ENCODE measurements at regions not wholly inside any gene's neighbourhood (a gene's known extent, or its start where the extent isn't known, plus 50 kb on each side); places are given as distances from the start of the nearest gene placed in this dataset.

GRCh38 chr15:94917068-94917467 lies 685.7 kb downstream of the MCTP2 start:
- no peak for DNase-seq (ENCODE audit: low read depth)

GRCh38 chr15:94921936-94922335 lies 690.6 kb downstream of the MCTP2 start:
- DNase-seq (ENCODE audit: low read depth), result no peak

- no peak for DNase-seq (ENCODE audit: low read depth)
These were observed 692.7 kb downstream of the MCTP2 start for GRCh38 chr15:94924057-94924456.

GRCh38 chr15:94924971-94925598 lies 693.7 kb downstream of the MCTP2 start:
- no peak for DNase-seq (ENCODE audit: low read depth)

- no peak for DNase-seq (ENCODE audit: low read depth)
These were observed 694.3 kb downstream of the MCTP2 start for GRCh38 chr15:94925680-94926079.

GRCh38 chr15:94927003-94927402 lies 695.6 kb downstream of the MCTP2 start:
- DNase-seq (ENCODE audit: low read depth), result no peak

- no peak for DNase-seq (ENCODE audit: low read depth)
These were observed 697.9 kb downstream of the MCTP2 start for GRCh38 chr15:94929282-94929681.

GRCh38 chr15:94930441-94930840 lies 699.1 kb downstream of the MCTP2 start:
- DNase-seq (ENCODE audit: low read depth), result no peak

GRCh38 chr15:94930960-94931359 lies 699.6 kb downstream of the MCTP2 start:
- DNase-seq (ENCODE audit: low read depth), result no peak

- no peak for DNase-seq (ENCODE audit: low read depth)
These were observed 703.1 kb downstream of the MCTP2 start for GRCh38 chr15:94934440-94934839.

- DNase-seq (ENCODE audit: low read depth), result no peak
These were observed 705.9 kb downstream of the MCTP2 start for GRCh38 chr15:94937242-94937641.

GRCh38 chr15:94943888-94944287 lies 712.5 kb downstream of the MCTP2 start:
- DNase-seq (ENCODE audit: low read depth), result no peak

- DNase-seq (ENCODE audit: low read depth), result no peak
These were observed 720.2 kb downstream of the MCTP2 start for GRCh38 chr15:94951538-94951937.

- no peak for DNase-seq (ENCODE audit: low read depth)
These were observed 732.6 kb downstream of the MCTP2 start for GRCh38 chr15:94963953-94964352.

GRCh38 chr15:94965593-94965992 lies 734.2 kb downstream of the MCTP2 start:
- no peak for DNase-seq (ENCODE audit: low read depth)

- no peak for DNase-seq (ENCODE audit: low read depth)
These were observed 736.8 kb downstream of the MCTP2 start for GRCh38 chr15:94968133-94968532.

- DNase-seq (ENCODE audit: low read depth), result no peak
These were observed 738.7 kb downstream of the MCTP2 start for GRCh38 chr15:94970096-94970495.

GRCh38 chr15:94970802-94971201 lies 739.4 kb downstream of the MCTP2 start:
- DNase-seq (ENCODE audit: low read depth), result no peak

- DNase-seq (ENCODE audit: low read depth), result no peak
These were observed 741.0 kb downstream of the MCTP2 start for GRCh38 chr15:94972314-94972713.

GRCh38 chr15:94987085-94987484 lies 755.7 kb downstream of the MCTP2 start:
- no peak for DNase-seq (ENCODE audit: low read depth)

GRCh38 chr15:94991718-94992117 lies 760.4 kb downstream of the MCTP2 start:
- no peak for DNase-seq (ENCODE audit: low read depth)

- no peak for DNase-seq (ENCODE audit: low read depth)
These were observed 778.3 kb downstream of the MCTP2 start for GRCh38 chr15:95009635-95010034.

- DNase-seq (ENCODE audit: low read depth), result no peak
These were observed 782.0 kb downstream of the MCTP2 start for GRCh38 chr15:95013381-95013780.

GRCh38 chr15:95016511-95017229 lies 785.3 kb downstream of the MCTP2 start:
- DNase-seq (ENCODE audit: low read depth), result no peak

All from T-helper 22 cell (primary cell).